OCI-LY1 (cell line): ENCODE measurements at regions not wholly inside any gene's neighbourhood (a gene's known extent, or its start where the extent isn't known, plus 50 kb on each side); places are given as distances from the start of the nearest gene placed in this dataset.
A peak's percentile ranks its signal among the peaks of the same experiment; 100 is the strongest.
"Not testable (repeated sequence)": the region's sequence is repeated elsewhere in the genome, so short reads cannot be mapped to it uniquely, and the experiment has no call there.

ENCODE experiments used
- H2AFZ ChIP-seq: fragments of 200-600 bp; sonication (generic), shearing (Covaris generic); 2 replicates; pipeline ENCODE4 v1.6.0; 2014; ENCODE audit warnings: antibody characterized with exemption, mild to moderate bottlenecking, low read length
- H3F3A ChIP-seq: fragments of 200-600 bp; sonication (generic), shearing (Covaris generic); 2 replicates; pipeline ENCODE4 v1.6.0; 2014; ENCODE audit warnings: mild to moderate bottlenecking, antibody characterized with exemption, low read length, moderate library complexity; ENCODE audit not compliant: insufficient read depth
- H3K27ac ChIP-seq: fragments of 200-600 bp; sonication (generic); 2 replicates; pipeline ENCODE4 v1.5.1; 2014; ENCODE audit warnings: low read length, mixed run types, mild to moderate bottlenecking, low read depth; ENCODE audit not compliant: poor library complexity, severe bottlenecking
- H3K27me3 ChIP-seq: fragments of 200-600 bp; sonication (generic); 2 replicates; pipeline ENCODE4 v1.6.0; 2014; ENCODE audit warnings: antibody characterized with exemption, mild to moderate bottlenecking, low read length, moderate library complexity; ENCODE audit not compliant: insufficient read depth
- H3K36me3 ChIP-seq: fragments of 200-600 bp; sonication (generic); 2 replicates; pipeline ENCODE4 v1.6.1; 2014; ENCODE audit warnings: mild to moderate bottlenecking, antibody characterized with exemption, low read length, moderate library complexity, mixed read lengths; ENCODE audit not compliant: insufficient read depth
- H3K4me1 ChIP-seq: fragments of 200-600 bp; sonication (generic); 2 replicates; pipeline ENCODE4 v1.5.1; 2014; ENCODE audit warnings: mild to moderate bottlenecking, low read length, moderate library complexity; ENCODE audit not compliant: insufficient read depth, severe bottlenecking
- H3K4me2 ChIP-seq: fragments of 200-600 bp; sonication (generic), shearing (Covaris generic); 2 replicates; pipeline ENCODE4 v1.6.1; 2014; ENCODE audit warnings: low read length
- H3K4me3 ChIP-seq: fragments of 200-600 bp; sonication (generic); 2 replicates; pipeline ENCODE4 v1.5.1; 2014; ENCODE audit warnings: low read length, low read depth, mild to moderate bottlenecking, mixed read lengths; ENCODE audit not compliant: poor library complexity, severe bottlenecking
- H3K79me2 ChIP-seq: fragments of 200-600 bp; shearing (Covaris generic); 2 replicates; pipeline ENCODE4 v1.6.1; 2016; ENCODE audit warnings: mixed run types, low read length, mixed read lengths; ENCODE audit not compliant: insufficient read depth
- H3K9ac ChIP-seq: fragments of 200-600 bp; sonication (generic), shearing (Covaris generic); 2 replicates; pipeline ENCODE4 v1.6.1; 2014; ENCODE audit warnings: mild to moderate bottlenecking, low read length, mixed read lengths
- H3K9me2 ChIP-seq: fragments of 200-600 bp; sonication (generic), shearing (Covaris generic); 2 replicates; pipeline ENCODE4 v1.6.1; 2014; ENCODE audit warnings: low read depth, mild to moderate bottlenecking, low read length, mixed read lengths
- H3K9me3 ChIP-seq: fragments of 200-600 bp; shearing (Covaris generic); 2 replicates; pipeline ENCODE4 v1.6.1; 2014; ENCODE audit warnings: low read length, mixed read lengths
- H4K20me1 ChIP-seq: fragments of 200-600 bp; sonication (generic), shearing (Covaris generic); 2 replicates; pipeline ENCODE4 v1.6.0; 2016; ENCODE audit warnings: mild to moderate bottlenecking, low read length; ENCODE audit not compliant: insufficient read depth
- CTCF ChIP-seq: fragments of 200-600 bp; sonication (generic), shearing (Covaris generic); IDR thresholded peaks from 2 replicates; pipeline ENCODE4 v1.5.1; 2017; ENCODE audit warnings: mild to moderate bottlenecking, antibody characterized with exemption, low read length, moderate library complexity, mixed read lengths
- EZH2 ChIP-seq: fragments of 200-600 bp; sonication (generic), shearing (Covaris generic); IDR thresholded peaks from 2 replicates; pipeline ENCODE4 v1.8.0; 2017; ENCODE audit warnings: borderline replicate concordance, mixed run types, mild to moderate bottlenecking, antibody characterized with exemption, low read length, moderate library complexity, mixed read lengths

- Histone ChIP-seq H2AFZ (peak overlapping the region; percentile 89; the same call in 1 of the 2 replicates), H3K36me3 (no peaks in the 10 kb centered on the region), H3K27ac (peak overlapping the region; percentile 63), H3K9me3 (no peaks in the 10 kb centered on the region), H3F3A (no peaks in the 10 kb centered on the region), H3K4me2 (0 out of 2 replicates have a peak overlapping the region, but pooled peaks have one; percentile 26), H3K9me2 (no peaks in the 10 kb centered on the region), H3K4me1 (peaks cover 11% of the 10 kb centered on the region), H3K9ac (no peak overlapping the region), H4K20me1 (no peaks in the 10 kb centered on the region), H3K4me3 (no peak overlapping the region), H3K27me3 (no peaks in the 10 kb centered on the region), H3K79me2 (no peaks in the 10 kb centered on the region)
- TF ChIP-seq EZH2 (no peak), CTCF (no peak)
Observed at GRCh38 chr12:89765959-89766824, 57.6 kb upstream of the ATP2B1 start.

- not testable (repeated sequence) for H3K9me2 ChIP-seq, H3K36me3 ChIP-seq, H4K20me1 ChIP-seq, H3K27me3 ChIP-seq, H3F3A ChIP-seq, H3K79me2 ChIP-seq, H3K9me3 ChIP-seq, H2AFZ ChIP-seq, H3K9ac ChIP-seq, H3K4me3 ChIP-seq, H3K4me2 ChIP-seq, H3K27ac ChIP-seq
- H3K4me1 ChIP-seq = peaks cover 28% of the 10 kb centered on the region
Observed at GRCh38 chr12:89764164-89764563, 55.5 kb upstream of the ATP2B1 start.

- no peaks in the 10 kb centered on the region for H3K79me2 ChIP-seq
- H3K9me2 ChIP-seq = no peaks in the 10 kb centered on the region
- no peaks in the 10 kb centered on the region for H3K27me3 ChIP-seq
- H3K4me1 ChIP-seq = peaks cover 28% of the 10 kb centered on the region
- no peaks in the 10 kb centered on the region for H4K20me1 ChIP-seq
- H3K36me3 ChIP-seq = no peaks in the 10 kb centered on the region
- H3K4me2 ChIP-seq = no peak overlapping the region
- no peak overlapping the region for H3K27ac ChIP-seq
- no peaks in the 10 kb centered on the region; the same call in 1 of the 2 replicates for H3K9me3 ChIP-seq
- no peak for TF ChIP-seq EZH2
- H3K4me3 ChIP-seq = no peak overlapping the region
- no peak overlapping the region for H3K9ac ChIP-seq
- peak overlapping the region; percentile 67; the same call in 1 of the 2 replicates for H2AFZ ChIP-seq
- no peaks in the 10 kb centered on the region for H3F3A ChIP-seq
Observed at GRCh38 chr12:89762498-89763170, 54.0 kb upstream of the ATP2B1 start.

- peak overlapping the region; percentile 95 for H2AFZ ChIP-seq
- no peaks in the 10 kb centered on the region; the same call in 1 of the 2 replicates for H3K9me3 ChIP-seq
- TF ChIP-seq EZH2 = no peak
- no peak for TF ChIP-seq CTCF
- H3K4me1 ChIP-seq = peaks cover 33% of the 10 kb centered on the region
- H3K9ac ChIP-seq = no peak overlapping the region
- H3K27ac ChIP-seq = peak overlapping the region; percentile 54
- H3K9me2 ChIP-seq = no peaks in the 10 kb centered on the region
- H3K4me3 ChIP-seq = no peak overlapping the region
- no peaks in the 10 kb centered on the region for H3K27me3 ChIP-seq
- H3K4me2 ChIP-seq = no peak overlapping the region
- H4K20me1 ChIP-seq = no peaks in the 10 kb centered on the region
- H3K36me3 ChIP-seq = no peaks in the 10 kb centered on the region
- H3K79me2 ChIP-seq = no peaks in the 10 kb centered on the region
- H3F3A ChIP-seq = no peaks in the 10 kb centered on the region
Observed at GRCh38 chr12:89760783-89761182, 52.1 kb upstream of the ATP2B1 start.
